Neural progenitor cell (in vitro differentiated cells): ENCODE measurements at regions not wholly inside any gene's neighbourhood (a gene's known extent, or its start where the extent isn't known, plus 50 kb on each side); places are given as distances from the start of the nearest gene placed in this dataset.

Source experiments
- DNase-seq: peaks from one replicate; pipeline ENCODE4 v3.0.0-alpha.2; 2016; ENCODE audit warnings: low spot score
- H2AFZ ChIP-seq: fragments of 200-600 bp; sonication (generic); replicated peaks from 2 replicates; pipeline ENCODE4 v1.6.1; 2016; ENCODE audit warnings: antibody characterized with exemption
- H3F3A ChIP-seq: fragments of 200-600 bp; sonication (generic); 2 replicates; pipeline ENCODE4 v1.6.1; 2016; ENCODE audit warnings: antibody characterized with exemption, low read depth
- H3K27ac ChIP-seq: fragments of 200-600 bp; sonication (generic); 2 replicates; pipeline ENCODE4 v1.5.1; 2016; ENCODE audit warnings: mild to moderate bottlenecking
- H3K27me3 ChIP-seq: fragments of 200-600 bp; sonication (generic); 2 replicates; pipeline ENCODE4 v1.6.1; 2016; ENCODE audit warnings: mild to moderate bottlenecking, moderate library complexity
- H3K36me3 ChIP-seq: fragments of 200-600 bp; sonication (generic); 2 replicates; pipeline ENCODE4 v1.5.1; 2016
- H3K4me1 ChIP-seq: fragments of 200-600 bp; sonication (generic); 2 replicates; pipeline ENCODE4 v1.6.1; 2016; ENCODE audit warnings: mixed run types
- H3K4me2 ChIP-seq: fragments of 200-600 bp; sonication (generic); 2 replicates; pipeline ENCODE4 v1.6.1; 2016
- H3K4me3 ChIP-seq: fragments of 200-600 bp; sonication (generic); 2 replicates; pipeline ENCODE4 v1.5.1; 2016
- H3K79me2 ChIP-seq: fragments of 200-600 bp; sonication (generic); 2 replicates; pipeline ENCODE4 v1.6.1; 2016; ENCODE audit warnings: low read depth
- H3K9ac ChIP-seq: fragments of 200-600 bp; sonication (generic); 2 replicates; pipeline ENCODE4 v1.6.1; 2016
- H3K9me3 ChIP-seq: fragments of 200-600 bp; sonication (generic); 2 replicates; pipeline ENCODE4 v1.5.1; 2016; ENCODE audit warnings: low read depth
- H4K20me1 ChIP-seq: fragments of 200-600 bp; sonication (generic); 2 replicates; pipeline ENCODE4 v1.6.1; 2016; ENCODE audit warnings: low read depth
- H3K27ac Mint-ChIP-seq: 3 replicates; pipeline ENCODE4 v1.8.0; 2021; ENCODE audit warnings: mixed read lengths
- H3K27me3 Mint-ChIP-seq: 2 replicates; pipeline ENCODE4 v1.8.0; 2022; ENCODE audit warnings: low read depth, mild to moderate bottlenecking, inconsistent platforms, moderate library complexity, mixed read lengths; ENCODE audit not compliant: insufficient read depth
- H3K36me3 Mint-ChIP-seq: 3 replicates; pipeline ENCODE4 v1.8.0; 2021; ENCODE audit warnings: mixed read lengths
- H3K4me1 Mint-ChIP-seq: 3 replicates; pipeline ENCODE4 v1.8.0; 2021; ENCODE audit warnings: mixed read lengths
- H3K4me3 Mint-ChIP-seq: 3 replicates; pipeline ENCODE4 v1.8.0; 2021; ENCODE audit warnings: mild to moderate bottlenecking, moderate library complexity, mixed read lengths
- H3K9me3 Mint-ChIP-seq: 3 replicates; pipeline ENCODE4 v1.8.0; 2020; ENCODE audit warnings: mixed read lengths
- CTCF ChIP-seq: fragments of 200-600 bp; sonication (generic); IDR thresholded peaks from 2 replicates; pipeline ENCODE4 v1.5.1; 2017; ENCODE audit warnings: antibody characterized with exemption, mild to moderate bottlenecking
- EZH2 ChIP-seq: fragments of 200-600 bp; sonication (generic); IDR thresholded peaks from 2 replicates; pipeline ENCODE4 v1.6.1; 2017; ENCODE audit warnings: antibody characterized with exemption, mild to moderate bottlenecking, moderate library complexity
- EZH2phosphoT487 ChIP-seq: fragments of 200-600 bp; sonication (generic); IDR thresholded peaks from 2 replicates; pipeline ENCODE4 v1.6.1; 2017; ENCODE audit warnings: antibody characterized with exemption

- no peak overlapping the region for H3K4me3 Mint-ChIP-seq
- no peak overlapping the region for H3K4me3 ChIP-seq
- H3K27me3 Mint-ChIP-seq: no peaks in the 10 kb centered on the region
- H3K9ac ChIP-seq: no peak overlapping the region
- H3K4me2 ChIP-seq: no peak overlapping the region
- no peaks in the 10 kb centered on the region for H3K9me3 Mint-ChIP-seq
- no peaks in the 10 kb centered on the region for H3K27me3 ChIP-seq
- H3K79me2 ChIP-seq: no peaks in the 10 kb centered on the region
- no peaks in the 10 kb centered on the region for H4K20me1 ChIP-seq
- H3K27ac Mint-ChIP-seq: no peak overlapping the region
- DNase-seq: no peak
- H2AFZ ChIP-seq: peak overlapping the region; percentile 15
- H3K36me3 ChIP-seq: no peaks in the 10 kb centered on the region
- no peaks in the 10 kb centered on the region for H3K4me1 Mint-ChIP-seq
- no peak for TF ChIP-seq EZH2
- TF ChIP-seq EZH2phosphoT487: no peak
- no peak for TF ChIP-seq CTCF
- H3K9me3 ChIP-seq: no peaks in the 10 kb centered on the region
- H3F3A ChIP-seq: no peaks in the 10 kb centered on the region
- no peak overlapping the region for H3K27ac ChIP-seq
- no peaks in the 10 kb centered on the region for H3K36me3 Mint-ChIP-seq
- H3K4me1 ChIP-seq: peaks cover 8% of the 10 kb centered on the region
Measured at GRCh38 chr5:93331863-93332262, 249.2 kb downstream of the NR2F1-AS1 start.

DNA sequence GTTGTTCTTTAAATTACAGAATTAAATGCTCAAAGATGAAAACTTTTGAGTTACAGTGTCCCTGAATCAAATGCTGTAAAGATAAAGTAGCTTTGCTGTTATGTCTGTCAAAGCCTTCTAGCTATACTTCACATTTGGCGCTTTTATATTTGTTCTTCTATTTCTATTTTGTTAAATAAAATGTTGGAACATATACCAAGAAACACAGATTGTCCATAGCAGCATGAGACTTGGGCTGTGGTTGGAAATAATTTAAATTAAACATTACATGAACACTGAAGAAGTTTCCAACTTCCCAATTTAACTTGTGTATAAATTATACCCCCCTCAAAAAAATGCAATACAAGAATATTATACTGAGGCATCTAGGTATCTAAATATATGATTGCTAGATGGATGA lies 249.8 kb downstream of the NR2F1-AS1 start:
- H3K9ac ChIP-seq: no peak overlapping the region
- H3K27ac ChIP-seq: no peak overlapping the region
- no peaks in the 10 kb centered on the region for H3K36me3 ChIP-seq
- no peaks in the 10 kb centered on the region for H3K27me3 ChIP-seq
- no peaks in the 10 kb centered on the region for H3F3A ChIP-seq
- H3K9me3 Mint-ChIP-seq: no peaks in the 10 kb centered on the region
- H3K4me2 ChIP-seq: no peak overlapping the region
- no peak overlapping the region for H2AFZ ChIP-seq
- no peak overlapping the region for H3K27ac Mint-ChIP-seq
- peaks cover 1% of the 10 kb centered on the region for H3K36me3 Mint-ChIP-seq
- TF ChIP-seq EZH2 (no peak), EZH2phosphoT487 (no peak), CTCF (no peak)
- DNase-seq: no peak
- H3K79me2 ChIP-seq: no peaks in the 10 kb centered on the region
- no peak overlapping the region for H3K4me3 Mint-ChIP-seq
- H3K9me3 ChIP-seq: no peaks in the 10 kb centered on the region
- H3K4me1 ChIP-seq: peaks cover 8% of the 10 kb centered on the region
- H3K4me1 Mint-ChIP-seq: no peaks in the 10 kb centered on the region
- no peaks in the 10 kb centered on the region for H4K20me1 ChIP-seq
- no peak overlapping the region for H3K4me3 ChIP-seq
- no peaks in the 10 kb centered on the region for H3K27me3 Mint-ChIP-seq

GRCh38 chr5:93330506-93330905 lies 250.5 kb downstream of the NR2F1-AS1 start:
- peaks cover 1% of the 10 kb centered on the region for H3K36me3 Mint-ChIP-seq
- no peak overlapping the region for H3K9ac ChIP-seq
- TF ChIP-seq CTCF (no peak), EZH2phosphoT487 (no peak), EZH2 (no peak)
- no peaks in the 10 kb centered on the region for H3F3A ChIP-seq
- no peaks in the 10 kb centered on the region for H3K27me3 ChIP-seq
- DNase-seq: no peak
- H3K4me3 ChIP-seq: no peak overlapping the region
- H3K4me2 ChIP-seq: no peak overlapping the region
- H3K36me3 ChIP-seq: no peaks in the 10 kb centered on the region
- no peaks in the 10 kb centered on the region for H3K79me2 ChIP-seq
- H3K4me1 Mint-ChIP-seq: no peaks in the 10 kb centered on the region
- no peak overlapping the region for H3K4me3 Mint-ChIP-seq
- no peaks in the 10 kb centered on the region for H3K27me3 Mint-ChIP-seq
- no peaks in the 10 kb centered on the region for H3K9me3 ChIP-seq
- no peaks in the 10 kb centered on the region for H4K20me1 ChIP-seq
- H2AFZ ChIP-seq: peak overlapping the region; percentile 69
- H3K27ac Mint-ChIP-seq: no peak overlapping the region
- peaks cover 8% of the 10 kb centered on the region for H3K4me1 ChIP-seq
- H3K9me3 Mint-ChIP-seq: no peaks in the 10 kb centered on the region
- no peak overlapping the region for H3K27ac ChIP-seq

DNA sequence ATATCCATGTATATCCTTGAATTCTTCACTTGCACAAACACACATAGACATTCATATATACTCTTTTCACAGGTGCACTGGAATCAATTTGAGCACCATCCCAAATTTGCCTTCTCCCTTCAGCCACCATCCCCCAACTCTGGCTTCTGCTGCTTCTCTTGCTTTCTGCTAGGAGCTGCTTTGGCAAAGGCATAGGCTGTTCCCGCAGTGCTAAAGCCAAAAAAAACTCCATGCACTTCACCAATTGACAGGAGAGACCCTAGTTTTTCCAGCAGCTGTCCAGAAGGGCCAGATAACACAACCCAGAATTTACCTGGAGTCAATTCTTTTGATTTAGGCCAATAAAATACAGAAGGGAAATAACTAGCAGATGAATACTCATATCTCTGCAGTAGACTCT lies 251.3 kb downstream of the NR2F1-AS1 start:
- TF ChIP-seq EZH2: no peak
- no peak for TF ChIP-seq CTCF
- no peak for TF ChIP-seq EZH2phosphoT487
- H3K4me1 Mint-ChIP-seq: no peaks in the 10 kb centered on the region
- no peak overlapping the region for H3K27ac ChIP-seq
- no peak overlapping the region for H3K4me3 ChIP-seq
- H3K9ac ChIP-seq: no peak overlapping the region
- no peaks in the 10 kb centered on the region for H3K79me2 ChIP-seq
- H3K4me2 ChIP-seq: no peak overlapping the region
- no peaks in the 10 kb centered on the region for H3K9me3 Mint-ChIP-seq
- H3F3A ChIP-seq: no peaks in the 10 kb centered on the region
- peaks cover 8% of the 10 kb centered on the region for H3K4me1 ChIP-seq
- no peaks in the 10 kb centered on the region for H4K20me1 ChIP-seq
- H3K27ac Mint-ChIP-seq: no peak overlapping the region
- no peak overlapping the region for H3K4me3 Mint-ChIP-seq
- H3K27me3 ChIP-seq: no peaks in the 10 kb centered on the region
- no peaks in the 10 kb centered on the region for H3K9me3 ChIP-seq
- no peaks in the 10 kb centered on the region for H3K36me3 ChIP-seq
- DNase-seq: no peak
- H3K36me3 Mint-ChIP-seq: peaks cover 1% of the 10 kb centered on the region
- no peaks in the 10 kb centered on the region for H3K27me3 Mint-ChIP-seq
- peak overlapping the region; percentile 69 for H2AFZ ChIP-seq
